Activated CD4-positive, alpha-beta T cell treated with anti-CD3 and anti-CD28 coated beads for 4 hours (primary cell): ENCODE measurements at regions not wholly inside any gene's neighbourhood (a gene's known extent, or its start where the extent isn't known, plus 50 kb on each side); places are given as distances from the start of the nearest gene placed in this dataset.

Experiments
- DNase-seq, 2 donors: peaks; one replicate each; pipeline ENCODE4 v3.0.0-alpha.2; 2020

GRCh38 chr2:34492561-34493455 is 893.7 kb upstream of the FAM98A start:
- no peak for DNase-seq

- no peak for DNase-seq
Measured at GRCh38 chr2:34486965-34487364, 887.9 kb upstream of the FAM98A start.

- no peak for DNase-seq
Measured at GRCh38 chr2:34481542-34481941, 882.4 kb upstream of the FAM98A start.

GRCh38 chr2:34480366-34480765 is 881.3 kb upstream of the FAM98A start:
- no peak for DNase-seq

GRCh38 chr2:34475156-34475555 is 876.1 kb upstream of the FAM98A start:
- DNase-seq = no peak

- no peak for DNase-seq
Measured at GRCh38 chr2:34474646-34475045, 875.5 kb upstream of the FAM98A start.

GRCh38 chr2:34447097-34447496 is 848.0 kb upstream of the FAM98A start:
- no peak for DNase-seq

GRCh38 chr2:34423301-34423700 is 824.2 kb upstream of the FAM98A start:
- DNase-seq = no peak

GRCh38 chr2:34419856-34420255 is 820.8 kb upstream of the FAM98A start:
- DNase-seq = no peak

- DNase-seq = no peak
Measured at GRCh38 chr2:34416856-34417255, 817.8 kb upstream of the FAM98A start.

- DNase-seq = no peak
Measured at GRCh38 chr2:34414856-34415255, 815.8 kb upstream of the FAM98A start.

GRCh38 chr2:34408100-34408499 is 809.0 kb upstream of the FAM98A start:
- no peak for DNase-seq

- no peak for DNase-seq
Measured at GRCh38 chr2:34403512-34403911, 804.4 kb upstream of the FAM98A start.

GRCh38 chr2:34402376-34402775 is 803.3 kb upstream of the FAM98A start:
- no peak for DNase-seq

GRCh38 chr2:34401186-34401585 is 802.1 kb upstream of the FAM98A start:
- DNase-seq = no peak

GRCh38 chr2:34388446-34388845 is 789.3 kb upstream of the FAM98A start:
- no peak for DNase-seq

GRCh38 chr2:34387536-34387935 is 788.4 kb upstream of the FAM98A start:
- no peak for DNase-seq

- DNase-seq = no peak
Measured at GRCh38 chr2:34379586-34379985, 780.5 kb upstream of the FAM98A start.

- no peak for DNase-seq
Measured at GRCh38 chr2:34373586-34374233, 774.6 kb upstream of the FAM98A start.

GRCh38 chr2:34372967-34373366 is 773.9 kb upstream of the FAM98A start:
- no peak for DNase-seq

GRCh38 chr2:34371711-34372110 is 772.6 kb upstream of the FAM98A start:
- DNase-seq = no peak

GRCh38 chr2:34368304-34368703 is 769.2 kb upstream of the FAM98A start:
- DNase-seq = no peak

GRCh38 chr2:34365932-34366331 is 766.8 kb upstream of the FAM98A start:
- no peak for DNase-seq

- no peak for DNase-seq
Measured at GRCh38 chr2:34365512-34365911, 766.4 kb upstream of the FAM98A start.
